ENCODE measurements at regions not wholly inside any gene's neighbourhood (a gene's known extent, or its start where the extent isn't known, plus 50 kb on each side); places are given as distances from the start of the nearest gene placed in this dataset.

GRCh38 chrX:98380556-98380955 is 1496.8 kb downstream of the RPA4 start:
- no peak for TF ChIP-seq CEBPB (IDR thresholded peaks at IDR 0.05)
- no peak for TF ChIP-seq EP300 (IDR thresholded peaks at IDR 0.05; ENCODE audit: borderline replicate concordance)
- no peak for TF ChIP-seq EGR1 (IDR thresholded peaks at IDR 0.05)
- no peak for TF ChIP-seq TCF12 (IDR thresholded peaks at IDR 0.05; ENCODE audit: low read depth)
- TF ChIP-seq YY1 (IDR thresholded peaks at IDR 0.05; ENCODE audit: low read depth): no peak
- TF ChIP-seq RAD21 (IDR thresholded peaks at IDR 0.05; ENCODE audit: low read depth): no peak
- no peak for TF ChIP-seq FOXM1 (IDR thresholded peaks at IDR 0.05; ENCODE audit: borderline replicate concordance, low read depth)
- no peak for TF ChIP-seq TAF1 (IDR thresholded peaks at IDR 0.05; ENCODE audit: low read depth)
- no peak for TF ChIP-seq CREB1 (IDR thresholded peaks at IDR 0.05; ENCODE audit: low read depth)
- TF ChIP-seq REST (IDR thresholded peaks at IDR 0.05; ENCODE audit: low read depth): no peak
- TF ChIP-seq MAX (IDR thresholded peaks at IDR 0.05): no peak
- TF ChIP-seq TEAD4 (IDR thresholded peaks at IDR 0.05): no peak
- no peak for TF ChIP-seq NFIC (IDR thresholded peaks at IDR 0.05)
- no peak for TF ChIP-seq USF1 (IDR thresholded peaks at IDR 0.05)
- no peak for TF ChIP-seq ZBTB7A (IDR thresholded peaks at IDR 0.05; ENCODE audit: low read depth)

GRCh38 chrX:98398542-98398941 is 1514.8 kb downstream of the RPA4 start:
- no peak for TF ChIP-seq REST (IDR thresholded peaks at IDR 0.05; ENCODE audit: low read depth)
- no peak for TF ChIP-seq CEBPB (IDR thresholded peaks at IDR 0.05)
- no peak for TF ChIP-seq RAD21 (IDR thresholded peaks at IDR 0.05; ENCODE audit: low read depth)
- no peak for TF ChIP-seq YY1 (IDR thresholded peaks at IDR 0.05; ENCODE audit: low read depth)
- no peak for TF ChIP-seq TCF12 (IDR thresholded peaks at IDR 0.05; ENCODE audit: low read depth)
- no peak for TF ChIP-seq TEAD4 (IDR thresholded peaks at IDR 0.05)
- no peak for TF ChIP-seq NFIC (IDR thresholded peaks at IDR 0.05)
- TF ChIP-seq EGR1 (IDR thresholded peaks at IDR 0.05): no peak
- no peak for TF ChIP-seq MAX (IDR thresholded peaks at IDR 0.05)
- TF ChIP-seq TAF1 (IDR thresholded peaks at IDR 0.05; ENCODE audit: low read depth): no peak
- TF ChIP-seq CREB1 (IDR thresholded peaks at IDR 0.05; ENCODE audit: low read depth): no peak
- no peak for TF ChIP-seq FOXM1 (IDR thresholded peaks at IDR 0.05; ENCODE audit: borderline replicate concordance, low read depth)
- TF ChIP-seq EP300 (IDR thresholded peaks at IDR 0.05; ENCODE audit: borderline replicate concordance): no peak
- no peak for TF ChIP-seq USF1 (IDR thresholded peaks at IDR 0.05)

GRCh38 chrX:98405376-98405775 is 1521.7 kb downstream of the RPA4 start:
- TF ChIP-seq NFIC (IDR thresholded peaks at IDR 0.05): peak; percentile 57
- TF ChIP-seq TCF12 (IDR thresholded peaks at IDR 0.05; ENCODE audit: low read depth): no peak

GRCh38 chrX:98407584-98407983 is 1523.9 kb downstream of the RPA4 start:
- TF ChIP-seq REST (IDR thresholded peaks at IDR 0.05; ENCODE audit: low read depth) (no peak), ZBTB7A (IDR thresholded peaks at IDR 0.05; ENCODE audit: low read depth) (no peak), TEAD4 (IDR thresholded peaks at IDR 0.05) (no peak), TCF12 (IDR thresholded peaks at IDR 0.05; ENCODE audit: low read depth) (no peak), NFIC (IDR thresholded peaks at IDR 0.05) (no peak), TAF1 (IDR thresholded peaks at IDR 0.05; ENCODE audit: low read depth) (no peak)

GRCh38 chrX:98409867-98410266 is 1526.2 kb downstream of the RPA4 start:
- TF ChIP-seq ZBTB7A (IDR thresholded peaks at IDR 0.05; ENCODE audit: low read depth): no peak
- TF ChIP-seq USF1 (IDR thresholded peaks at IDR 0.05): no peak
- no peak for TF ChIP-seq EGR1 (IDR thresholded peaks at IDR 0.05)
- no peak for TF ChIP-seq RAD21 (IDR thresholded peaks at IDR 0.05; ENCODE audit: low read depth)
- no peak for TF ChIP-seq MAX (IDR thresholded peaks at IDR 0.05)
- TF ChIP-seq CREB1 (IDR thresholded peaks at IDR 0.05; ENCODE audit: low read depth): no peak
- no peak for TF ChIP-seq CEBPB (IDR thresholded peaks at IDR 0.05)
- TF ChIP-seq TAF1 (IDR thresholded peaks at IDR 0.05; ENCODE audit: low read depth): no peak
- TF ChIP-seq NFIC (IDR thresholded peaks at IDR 0.05): no peak
- TF ChIP-seq FOXM1 (IDR thresholded peaks at IDR 0.05; ENCODE audit: borderline replicate concordance, low read depth): no peak
- TF ChIP-seq TEAD4 (IDR thresholded peaks at IDR 0.05): no peak
- no peak for TF ChIP-seq YY1 (IDR thresholded peaks at IDR 0.05; ENCODE audit: low read depth)
- no peak for TF ChIP-seq TCF12 (IDR thresholded peaks at IDR 0.05; ENCODE audit: low read depth)
- TF ChIP-seq REST (IDR thresholded peaks at IDR 0.05; ENCODE audit: low read depth): no peak
- no peak for TF ChIP-seq EP300 (IDR thresholded peaks at IDR 0.05; ENCODE audit: borderline replicate concordance)

All from Ishikawa (cell line).